Kidney tubule cell (primary cell): ENCODE measurements at regions not wholly inside any gene's neighbourhood (a gene's known extent, or its start where the extent isn't known, plus 50 kb on each side); places are given as distances from the start of the nearest gene placed in this dataset.
"Not testable (repeated sequence)": the region's sequence is repeated elsewhere in the genome, so short reads cannot be mapped to it uniquely, and the experiment has no call there.

Experiments used
- DNase-seq: peaks from one replicate; pipeline ENCODE4 v3.0.0-alpha.2; 2018; ENCODE audit warnings: low spot score

- peak; percentile 1 for DNase-seq
Observed at GRCh38 chrX:87941841-87942240, 424.2 kb downstream of the KLHL4 start.

DNA sequence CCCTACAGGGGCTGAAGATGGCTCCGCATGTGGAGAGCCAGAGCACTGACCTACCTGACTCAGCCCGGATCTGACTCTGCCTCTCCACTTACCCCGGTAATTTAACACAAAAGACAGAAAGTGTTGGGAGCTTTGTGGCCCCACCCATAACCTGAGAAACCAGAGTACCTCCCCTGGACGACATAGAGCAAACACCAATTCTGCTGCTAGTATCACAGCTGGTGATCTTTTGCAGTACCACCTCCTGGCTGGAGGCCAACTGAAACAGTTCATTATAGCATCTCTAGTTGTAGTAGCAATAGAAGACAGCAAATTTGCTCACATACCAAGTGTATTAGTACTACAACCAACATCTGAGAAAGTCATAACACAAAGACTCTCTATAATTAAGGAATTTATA lies 443.9 kb downstream of the KLHL4 start:
- DNase-seq = no peak

GRCh38 chrX:87968118-87968517 lies 450.5 kb downstream of the KLHL4 start:
- no peak for DNase-seq

GRCh38 chrX:87972121-87972520 lies 454.5 kb downstream of the KLHL4 start:
- not testable (repeated sequence) for DNase-seq

- no peak for DNase-seq
Observed at GRCh38 chrX:87975365-87975764, 457.8 kb downstream of the KLHL4 start.

- DNase-seq = not testable (repeated sequence)
Observed at GRCh38 chrX:88007873-88008272, 490.3 kb downstream of the KLHL4 start.

DNA sequence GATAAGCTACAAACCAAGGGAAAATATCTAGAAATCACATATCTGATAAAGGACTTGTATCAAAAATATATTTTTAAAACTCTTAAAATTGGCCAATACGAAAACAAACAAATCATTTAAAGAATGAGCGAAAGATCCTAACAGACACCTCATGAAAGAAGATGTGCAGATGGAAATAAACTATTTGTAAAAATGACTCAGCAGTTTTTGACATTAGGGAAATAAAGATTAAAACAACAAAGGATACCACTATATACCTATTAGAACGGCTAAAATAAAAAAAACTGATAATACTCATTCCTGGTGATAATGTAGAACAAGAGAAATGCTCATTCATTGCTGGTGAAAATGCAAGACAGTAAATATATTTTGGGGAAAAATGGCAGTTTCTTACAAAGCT lies 506.4 kb downstream of the KLHL4 start:
- DNase-seq = no peak

DNA sequence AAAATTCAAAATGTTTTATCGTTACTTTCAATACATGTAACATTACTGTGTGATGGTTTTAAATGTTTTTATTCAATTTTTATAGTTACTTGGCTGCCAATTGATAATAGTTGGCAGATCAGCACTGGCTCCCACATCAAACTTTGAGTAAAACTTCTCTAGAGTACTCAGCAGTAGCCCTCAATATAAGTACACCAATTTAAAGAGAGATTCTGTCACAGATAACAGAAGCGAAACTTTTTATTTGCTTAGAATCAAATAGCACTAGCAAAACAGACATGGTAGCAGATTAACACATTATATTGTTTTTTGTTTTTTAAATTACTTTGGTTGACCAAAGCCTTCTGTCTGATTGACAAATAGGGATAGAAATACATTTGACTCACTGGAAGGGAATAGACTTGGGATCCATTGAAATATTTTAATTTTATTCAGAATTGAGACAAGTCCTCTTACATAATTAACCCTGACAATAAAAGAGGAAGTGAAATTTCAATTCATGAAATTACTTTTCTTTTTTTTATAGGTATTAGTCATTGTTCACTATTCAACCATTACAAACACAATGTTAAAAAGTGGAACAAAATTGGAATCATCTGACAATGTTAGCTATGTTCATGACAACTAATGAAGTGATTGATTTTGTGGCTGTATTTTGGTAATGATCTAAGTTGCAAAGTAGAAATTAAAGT lies 554.9 kb downstream of the KLHL4 start:
- DNase-seq = no peak

GRCh38 chrX:88101968-88102367 lies 584.4 kb downstream of the KLHL4 start:
- no peak for DNase-seq

GRCh38 chrX:88135735-88136134 lies 611.3 kb upstream of the CPXCR1 start:
- DNase-seq = peak; percentile 4

DNA sequence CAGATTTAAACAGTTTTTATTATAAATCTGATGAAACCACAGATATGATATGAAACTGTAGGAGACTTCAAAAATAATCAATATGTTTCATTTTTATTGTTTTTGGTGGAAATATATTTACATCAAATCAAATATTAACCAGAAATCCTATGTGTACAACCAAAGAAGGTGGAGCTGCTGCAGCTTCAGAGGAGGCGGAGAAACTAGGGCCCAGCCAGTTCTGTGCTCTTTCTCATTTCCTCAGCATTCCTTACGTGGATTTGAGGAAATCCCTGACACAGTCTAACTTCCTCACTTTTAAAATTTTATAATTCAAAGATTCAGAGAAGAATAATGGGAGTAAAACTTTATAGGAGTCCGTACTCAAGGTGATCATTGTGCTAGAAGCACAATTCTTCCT lies 610.7 kb upstream of the CPXCR1 start:
- no peak for DNase-seq

DNA sequence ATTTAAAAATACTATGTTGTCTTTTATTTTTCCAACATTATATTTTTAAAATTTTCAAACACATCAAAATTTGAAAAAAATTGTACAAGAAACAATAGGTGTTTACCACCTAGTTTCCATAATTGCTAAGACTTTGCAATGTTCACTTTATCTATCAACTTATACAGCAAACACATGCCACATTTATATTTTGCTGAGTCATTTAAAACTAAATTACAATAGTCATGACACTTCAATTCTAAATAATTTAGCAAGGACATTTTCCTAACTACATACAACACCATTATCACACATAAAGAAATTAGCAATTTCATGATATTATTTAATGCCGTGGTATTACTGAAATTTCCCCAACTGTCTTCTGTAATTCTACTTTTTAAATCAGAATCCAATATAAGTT lies 600.4 kb upstream of the CPXCR1 start:
- no peak for DNase-seq

GRCh38 chrX:88170553-88170952 lies 576.5 kb upstream of the CPXCR1 start:
- DNase-seq = peak; percentile 45

GRCh38 chrX:88173932-88174440 lies 573.0 kb upstream of the CPXCR1 start:
- not testable (repeated sequence) for DNase-seq

DNA sequence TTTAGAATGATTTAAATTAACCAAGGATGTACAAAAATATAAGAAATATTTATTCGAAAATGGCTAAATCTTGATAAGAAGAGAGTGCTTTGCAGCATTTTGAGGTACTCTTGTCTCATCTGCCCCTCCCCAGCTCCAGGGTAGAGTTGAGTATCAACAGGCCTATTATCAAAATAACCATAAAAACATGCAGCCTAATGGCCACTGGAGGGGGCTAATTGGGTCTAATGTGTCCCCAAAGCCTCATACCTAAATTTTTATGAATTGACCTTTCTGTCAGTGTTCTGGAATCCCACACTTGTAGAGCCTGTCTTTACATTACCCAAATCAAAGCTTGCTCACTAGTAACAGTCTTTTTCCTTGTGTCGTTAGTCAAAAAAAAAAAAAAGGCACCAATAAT lies 544.9 kb upstream of the CPXCR1 start:
- DNase-seq = no peak

DNA sequence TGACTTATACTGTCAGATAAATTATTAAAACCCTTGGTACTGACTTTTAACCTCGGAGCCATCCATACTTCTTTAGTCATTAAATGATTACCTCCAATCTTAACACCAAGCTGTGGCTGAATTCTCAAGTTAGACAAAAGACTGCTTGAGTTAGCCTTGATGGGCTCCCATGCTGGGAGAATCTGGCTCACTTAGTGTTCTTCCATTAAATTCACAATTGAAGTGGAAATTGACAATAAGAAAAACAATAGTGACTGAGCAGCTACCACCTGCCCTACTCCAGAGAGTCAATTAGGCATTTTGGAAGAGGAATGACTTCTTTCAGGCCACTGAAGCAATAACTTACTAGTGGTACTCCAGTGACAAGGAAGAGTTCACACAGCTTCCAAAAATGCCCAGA lies 503.0 kb upstream of the CPXCR1 start:
- DNase-seq = no peak

GRCh38 chrX:88284844-88285243 lies 462.2 kb upstream of the CPXCR1 start:
- no peak for DNase-seq

DNA sequence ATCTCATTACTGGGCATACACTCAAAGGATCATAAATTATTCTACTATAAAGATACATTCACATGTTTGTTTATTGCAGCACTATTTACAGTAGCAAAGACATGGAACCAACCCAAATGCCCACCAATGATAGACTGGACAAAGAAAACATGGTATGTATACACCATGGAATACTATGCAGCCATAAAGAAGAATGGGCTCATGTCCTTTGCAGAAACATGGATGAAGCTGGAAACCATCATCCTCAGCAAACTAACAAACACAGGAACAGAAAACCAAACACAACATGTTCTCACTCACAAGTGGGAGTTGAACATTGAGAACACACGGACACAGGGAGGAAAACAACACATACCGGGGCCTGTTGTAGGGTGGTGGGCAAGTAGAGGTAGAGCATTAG lies 433.1 kb upstream of the CPXCR1 start:
- not testable (repeated sequence) for DNase-seq

DNA sequence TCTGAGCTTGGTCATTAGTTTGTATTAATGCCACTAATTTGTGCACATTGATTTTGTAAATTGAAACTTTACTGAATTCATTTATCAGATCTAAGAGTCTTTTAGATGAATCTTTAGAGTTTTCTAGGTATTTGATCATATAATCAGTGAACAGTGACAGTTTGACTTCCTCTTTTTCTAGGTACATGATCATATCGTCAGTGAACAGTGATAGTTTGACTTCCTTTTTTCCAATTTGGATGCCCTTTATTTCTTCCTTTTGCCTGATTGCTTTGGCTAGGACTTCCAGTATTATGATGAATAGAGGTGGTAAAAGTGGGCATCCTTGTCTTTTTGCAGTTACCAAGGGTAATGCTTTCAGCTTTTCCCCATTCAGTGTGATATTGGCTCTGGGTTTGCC lies 421.4 kb upstream of the CPXCR1 start:
- DNase-seq = no peak

- DNase-seq = no peak
Observed at GRCh38 chrX:88355252-88355651, 391.8 kb upstream of the CPXCR1 start.

DNA sequence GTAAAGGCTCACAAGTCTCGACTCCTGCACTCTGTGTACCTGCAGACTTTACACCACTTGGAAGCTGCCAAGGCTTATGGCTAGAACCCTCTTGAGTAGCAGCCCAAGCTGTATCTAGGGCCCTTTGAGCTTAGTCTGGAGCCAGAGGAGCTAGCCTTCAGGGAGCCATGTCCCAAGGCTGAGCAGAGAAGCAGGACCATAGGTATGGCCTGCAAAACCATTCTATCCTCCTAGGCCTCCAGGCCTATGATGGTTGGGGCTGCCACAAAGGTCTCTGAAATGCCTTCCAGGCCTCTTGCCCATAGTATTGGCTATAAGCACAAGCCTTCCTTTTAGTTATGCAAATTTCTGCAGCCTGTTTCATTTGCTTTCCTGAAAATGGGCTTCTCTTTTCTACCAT lies 380.7 kb upstream of the CPXCR1 start:
- no peak for DNase-seq

- DNase-seq = no peak
Observed at GRCh38 chrX:88378406-88378805, 368.6 kb upstream of the CPXCR1 start.

GRCh38 chrX:88397551-88397950 lies 349.5 kb upstream of the CPXCR1 start:
- DNase-seq = no peak

- no peak for DNase-seq
Observed at GRCh38 chrX:88416002-88416401, 331.0 kb upstream of the CPXCR1 start.
